ENCODE measurements at regions not wholly inside any gene's neighbourhood (a gene's known extent, or its start where the extent isn't known, plus 50 kb on each side); places are given as distances from the start of the nearest gene placed in this dataset.

GRCh38 chr14:38973083-38973700, 129.8 kb downstream of the SEC23A start:
- no peak for TF ChIP-seq CTCF (IDR thresholded peaks at IDR 0.05)
- DNase-seq (ENCODE audit: low spot score), result no peak
- H3K36me3 ChIP-seq, result no peaks in the 10 kb centered on the region

GRCh38 chr14:38972511-38972910, 130.5 kb downstream of the SEC23A start:
- DNase-seq (ENCODE audit: low spot score), result no peak
- H3K27me3 ChIP-seq, result no peaks in the 10 kb centered on the region
- H3K27ac ChIP-seq, result no peak overlapping the region
- H3K36me3 ChIP-seq, result no peaks in the 10 kb centered on the region
- no peak overlapping the region for H3K4me3 ChIP-seq
- no peak for TF ChIP-seq CTCF (IDR thresholded peaks at IDR 0.05)
- H3K4me1 ChIP-seq, result no peaks in the 10 kb centered on the region
- peaks cover 0 to under 1% of the 10 kb centered on the region in 2 donors for H3K9me3 ChIP-seq

More at GRCh38 chr14:38973083-38973700, 129.8 kb downstream of the SEC23A start:
- Histone ChIP-seq H3K4me1 (no peaks in the 10 kb centered on the region), H3K27ac (no peak overlapping the region), H3K4me3 (no peak overlapping the region), H3K27me3 (no peaks in the 10 kb centered on the region), H3K9me3 (peaks cover 0 to 6% of the 10 kb centered on the region in 2 donors)

GRCh38 chr14:38971258-38971921, 131.6 kb downstream of the SEC23A start:
- no peak for DNase-seq (ENCODE audit: low spot score)
- Histone ChIP-seq H3K27ac (no peak overlapping the region), H3K4me1 (no peaks in the 10 kb centered on the region), H3K36me3 (no peaks in the 10 kb centered on the region), H3K27me3 (no peaks in the 10 kb centered on the region), H3K4me3 (no peak overlapping the region), H3K9me3 (no peaks in the 10 kb centered on the region)
- TF ChIP-seq CTCF (IDR thresholded peaks at IDR 0.05), result no peak

- no peaks in the 10 kb centered on the region for H3K27me3 ChIP-seq
- no peaks in the 10 kb centered on the region for H3K36me3 ChIP-seq
- H3K9me3 ChIP-seq, result no peaks in the 10 kb centered on the region
- H3K4me3 ChIP-seq, result no peak overlapping the region
- no peak overlapping the region for H3K27ac ChIP-seq
- no peak for TF ChIP-seq CTCF (IDR thresholded peaks at IDR 0.05)
- H3K4me1 ChIP-seq, result no peaks in the 10 kb centered on the region
- DNase-seq (ENCODE audit: low spot score), result no peak
These were observed 138.4 kb downstream of the SEC23A start for GRCh38 chr14:38964630-38965029.

GRCh38 chr14:38960946-38961531, 142.0 kb downstream of the SEC23A start:
- Histone ChIP-seq H3K27me3 (no peaks in the 10 kb centered on the region), H3K9me3 (no peaks in the 10 kb centered on the region), H3K36me3 (no peaks in the 10 kb centered on the region), H3K4me1 (no peaks in the 10 kb centered on the region), H3K27ac (no peak overlapping the region), H3K4me3 (no peak overlapping the region)
- no peak for TF ChIP-seq CTCF (IDR thresholded peaks at IDR 0.05)
- no peak for DNase-seq (ENCODE audit: low spot score)

Data from right atrium auricular region (tissue), 2 donors.